IMR-90 (cell line): ENCODE measurements at regions not wholly inside any gene's neighbourhood (a gene's known extent, or its start where the extent isn't known, plus 50 kb on each side); places are given as distances from the start of the nearest gene placed in this dataset.

ENCODE experiments used
- ATAC-seq: fragments of 200-7000 bp; cut with Tn5 transposase; 2 replicates; pipeline ENCODE4 v1.9.1; 2020; ENCODE audit warnings: low read depth, mild to moderate bottlenecking, moderate library complexity
- BruUV-seq: library from RNA; stranded (reverse); fragments of 400-500 nt; replicated peaks from 2 replicates; lab custom pipeline; 2021; lab: Mats Ljungman, UMichigan
- CTCF ChIA-PET: fragments of 300-600 bp; formaldehyde crosslinking; extraction: SDS; loops from one replicate; lab custom pipeline; 2021; ENCODE audit warnings: antibody characterized with exemption; lab: Yijun Ruan, JAX
- POLR2A ChIA-PET: fragments of 300-600 bp; sonication (Branson Sonifier 250); formaldehyde crosslinking; loops from one replicate; lab custom pipeline; 2022; ENCODE audit warnings: antibody characterized with exemption; ENCODE audit not compliant: unreplicated experiment; lab: Charles Lee
- DNase-seq: peaks from one replicate; pipeline ENCODE4 v3.0.0; 2013
- H2AFZ ChIP-seq: replicated peaks from 2 replicates; pipeline ENCODE3; 2013; ENCODE audit warnings: low read length, mild to moderate bottlenecking; ENCODE audit not compliant: poor library complexity
- H2AK5ac ChIP-seq: 2 replicates; pipeline ENCODE4 v1.6.1; 2013; ENCODE audit warnings: low read depth, low read length, inconsistent platforms
- H2AK9ac ChIP-seq: replicated peaks from 2 replicates; pipeline ENCODE3; 2013; ENCODE audit warnings: mild to moderate bottlenecking, low read depth, low read length, moderate library complexity; ENCODE audit not compliant: poor library complexity
- H2BK120ac ChIP-seq: 2 replicates; pipeline ENCODE4 v1.6.1; 2013; ENCODE audit warnings: low read depth, low read length, inconsistent platforms
- H2BK15ac ChIP-seq: 3 replicates; pipeline ENCODE4 v1.6.1; 2013; ENCODE audit warnings: low read depth, low read length, inconsistent platforms
- H2BK20ac ChIP-seq: 2 replicates; pipeline ENCODE4 v1.6.1; 2013; ENCODE audit warnings: low read depth, mild to moderate bottlenecking, inconsistent platforms, low read length, moderate library complexity
- H2BK5ac ChIP-seq: 2 replicates; pipeline ENCODE4 v1.6.1; 2013; ENCODE audit warnings: mild to moderate bottlenecking, low read depth, low read length, inconsistent platforms; ENCODE audit not compliant: poor library complexity, severe bottlenecking
- H3K14ac ChIP-seq: replicated peaks from 2 replicates; pipeline ENCODE4 v1.6.1; 2013; ENCODE audit warnings: low read depth, low read length, inconsistent platforms
- H3K18ac ChIP-seq: 2 replicates; pipeline ENCODE4 v1.6.1; 2013; ENCODE audit warnings: low read depth, low read length, control low read depth
- H3K23ac ChIP-seq: 2 replicates; pipeline ENCODE4 v1.6.1; 2013; ENCODE audit warnings: low read depth, low read length, inconsistent platforms
- H3K27ac ChIP-seq: 2 replicates; pipeline ENCODE4 v1.5.1; 2013; ENCODE audit warnings: mild to moderate bottlenecking, control low read depth, low read length; ENCODE audit not compliant: insufficient read depth
- H3K27me3 ChIP-seq: 2 replicates; pipeline ENCODE4 v1.6.1; 2013; ENCODE audit warnings: low read length; ENCODE audit not compliant: control insufficient read depth, insufficient read depth
- H3K36me3 ChIP-seq: 2 replicates; pipeline ENCODE4 v1.6.1; 2013; ENCODE audit warnings: low read length, mixed read lengths; ENCODE audit not compliant: control insufficient read depth, insufficient read depth
- H3K4ac ChIP-seq: 2 replicates; pipeline ENCODE4 v1.6.1; 2013; ENCODE audit warnings: low read depth, low read length, inconsistent platforms
- H3K4me1 ChIP-seq: 2 replicates; pipeline ENCODE4 v1.6.1; 2013; ENCODE audit warnings: low read length, mixed read lengths; ENCODE audit not compliant: control insufficient read depth, insufficient read depth
- H3K4me2 ChIP-seq: 2 replicates; pipeline ENCODE4 v1.6.1; 2013; ENCODE audit warnings: low read depth, mild to moderate bottlenecking, control low read depth, low read length, moderate library complexity
- H3K4me3 ChIP-seq: 2 replicates; pipeline ENCODE4 v1.5.1; 2013; ENCODE audit warnings: low read depth, mild to moderate bottlenecking, control low read depth, low read length, moderate library complexity; ENCODE audit not compliant: insufficient read depth
- H3K56ac ChIP-seq: 2 replicates; pipeline ENCODE4 v1.6.1; 2013; ENCODE audit warnings: low read length, inconsistent platforms; ENCODE audit not compliant: insufficient read depth; ENCODE audit errors: extremely low read depth
- H3K79me1 ChIP-seq, 2 experiments: 2 replicates each; pipeline ENCODE4 v1.6.1; 2013; ENCODE audit warnings: low read length in 2 of 2, inconsistent platforms in 1 of 2, low read depth in 1 of 2
- H3K9ac ChIP-seq: 2 replicates; pipeline ENCODE4 v1.6.1; 2013; ENCODE audit warnings: low read depth, low read length, control low read depth
- H3K9me1 ChIP-seq: 2 replicates; pipeline ENCODE4 v1.6.1; 2013; ENCODE audit warnings: low read length, inconsistent platforms; ENCODE audit not compliant: insufficient read depth
- H3K9me3 ChIP-seq: 2 replicates; pipeline ENCODE4 v1.6.1; 2013; ENCODE audit warnings: low read length; ENCODE audit not compliant: control insufficient read depth, insufficient read depth
- H4K20me1 ChIP-seq: 2 replicates; pipeline ENCODE4 v1.6.1; 2013; ENCODE audit warnings: low read length, inconsistent platforms; ENCODE audit not compliant: insufficient read depth
- H4K5ac ChIP-seq: 2 replicates; pipeline ENCODE4 v1.6.1; 2013; ENCODE audit warnings: mild to moderate bottlenecking, low read depth, low read length, control low read depth
- H4K8ac ChIP-seq, 2 experiments: 2 replicates each; pipeline ENCODE4 v1.6.1; 2013; ENCODE audit warnings: low read depth in 2 of 2, low read length in 2 of 2, control low read depth in 1 of 2, inconsistent platforms in 1 of 2
- H4K91ac ChIP-seq: 2 replicates; pipeline ENCODE4 v1.6.1; 2013; ENCODE audit warnings: low read depth, low read length, inconsistent platforms; ENCODE audit not compliant: insufficient read depth
- BHLHE40 ChIP-seq: fragments of 150-350 bp; IDR thresholded peaks from 2 replicates; pipeline ENCODE4 v1.6.1; 2016; ENCODE audit warnings: mild to moderate bottlenecking, low read depth, low read length
- CEBPB ChIP-seq: IDR thresholded peaks from 2 replicates; pipeline ENCODE4 v1.6.1; 2012; ENCODE audit warnings: low read depth, low read length, improper control_type of control experiment
- CHD1 ChIP-seq: IDR thresholded peaks from 2 replicates; pipeline ENCODE4 v1.6.1; 2012; ENCODE audit warnings: low read depth, low read length, improper control_type of control experiment
- CTCF ChIP-seq: conservative IDR thresholded peaks from 2 replicates; pipeline ENCODE4 v1.5.1; 2012; ENCODE audit warnings: mild to moderate bottlenecking, low read depth, low read length, improper control_type of control experiment
- FOS ChIP-seq: fragments of 150-350 bp; IDR thresholded peaks from 2 replicates; pipeline ENCODE4 v1.6.1; 2016; ENCODE audit warnings: low read depth, low read length
- MAFK ChIP-seq: IDR thresholded peaks from 2 replicates; pipeline ENCODE4 v1.6.1; 2012; ENCODE audit warnings: low read depth, low read length, improper control_type of control experiment
- MAZ ChIP-seq: IDR thresholded peaks from 2 replicates; pipeline ENCODE4 v1.6.1; 2012; ENCODE audit warnings: low read depth, mild to moderate bottlenecking, low read length, improper control_type of control experiment, moderate library complexity, borderline replicate concordance
- MXI1 ChIP-seq: IDR thresholded peaks from 2 replicates; pipeline ENCODE4 v1.6.1; 2012; ENCODE audit warnings: low read depth, mild to moderate bottlenecking, low read length, moderate library complexity, borderline replicate concordance
- NFE2L2 ChIP-seq: fragments of 150-350 bp; IDR thresholded peaks from 2 replicates; pipeline ENCODE4 v1.6.1; 2016; ENCODE audit warnings: low read depth, mild to moderate bottlenecking, low read length
- POLR2A ChIP-seq: IDR thresholded peaks from 2 replicates; pipeline ENCODE4 v1.6.1; 2012; ENCODE audit warnings: mild to moderate bottlenecking, low read depth, low read length
- RAD21 ChIP-seq: IDR thresholded peaks from 2 replicates; pipeline ENCODE4 v1.6.1; 2012; ENCODE audit warnings: low read length, improper control_type of control experiment
- RCOR1 ChIP-seq: IDR thresholded peaks from 2 replicates; pipeline ENCODE4 v1.6.1; 2012; ENCODE audit warnings: mild to moderate bottlenecking, low read length, improper control_type of control experiment; ENCODE audit not compliant: insufficient replicate concordance
- RFX5 ChIP-seq: IDR thresholded peaks from 2 replicates; pipeline ENCODE4 v1.8.0; 2012; ENCODE audit warnings: low read depth, mild to moderate bottlenecking, low read length, moderate library complexity
- SMC3 ChIP-seq: fragments of 150-350 bp; IDR thresholded peaks from 2 replicates; pipeline ENCODE4 v1.6.1; 2016; ENCODE audit warnings: low read depth, mild to moderate bottlenecking, antibody characterized with exemption, low read length, moderate library complexity
- USF2 ChIP-seq: fragments of 150-350 bp; IDR thresholded peaks from 2 replicates; pipeline ENCODE4 v1.6.1; 2017; ENCODE audit warnings: mild to moderate bottlenecking, antibody characterized with exemption, low read length, low read depth
- WGBS, 2 experiments: methylation state at CpG; one replicate each; pipeline versions ENCODE4 v1.1.5 to v1.1.7; 2013; ENCODE audit warnings: missing lambda C conversion rate in 2 of 2; ENCODE audit not compliant: insufficient read length in 1 of 2; ENCODE audit errors: extremely low coverage in 2 of 2; 5-methylcytosine and 5-hydroxymethylcytosine counted together
- dilution Hi-C: fragments of 300-500 bp; cut with HindIII; formaldehyde crosslinking; loops from one replicate; pipeline ENCODE4 v1.14.3; 2018; ENCODE audit warnings: low sequenced_read_pairs; ENCODE audit not compliant: unreplicated experiment
- in situ Hi-C: fragments of 300-500 bp; cut with MboI; formaldehyde crosslinking; loops from 3 replicates; pipeline ENCODE4 v1.14.3; 2019; ENCODE audit warnings: low sequenced_read_pairs, inconsistent platforms, mixed read lengths
- intact Hi-C: fragments of 100-400 bp; cut with micrococcal nuclease; formaldehyde crosslinking; loops from 2 replicates; pipeline ENCODE4 v1.10.0; 2022

- Histone ChIP-seq H2AK5ac (no peak overlapping the region), H3K4me3 (no peak overlapping the region), H4K8ac (no peak overlapping the region), H2BK15ac (no peak overlapping the region), H3K9me1 (0 out of 2 replicates have a peak, but pooled peaks cover 10% of the 10 kb centered on the region), H3K4me1 (peaks cover 5% of the 10 kb centered on the region), H3K4me2 (no peak overlapping the region), H2BK5ac (no peak overlapping the region), H4K5ac (no peak overlapping the region), H2BK20ac (no peak overlapping the region), H2BK120ac (no peak overlapping the region), H4K91ac (no peak overlapping the region), H3K79me1 (no peaks in the 10 kb centered on the region), H2AFZ (no peak overlapping the region), H3K23ac (no peak overlapping the region), H3K27me3 (no peaks in the 10 kb centered on the region), H3K14ac (no peak overlapping the region), H3K9ac (no peak overlapping the region), H3K36me3 (no peaks in the 10 kb centered on the region), H3K56ac (no peak overlapping the region), H3K9me3 (no peaks in the 10 kb centered on the region), H3K4ac (no peak overlapping the region), H4K20me1 (no peaks in the 10 kb centered on the region; the same call in 1 of the 2 replicates), H2AK9ac (no peak overlapping the region), H3K27ac (no peak overlapping the region), H3K18ac (no peak overlapping the region)
- intact Hi-C loops: no loop called here
- ChIA-PET CTCF (no interaction called here), POLR2A (no interaction called here)
- no TSS peak for BruUV-seq
- TF ChIP-seq MAZ (no peak), BHLHE40 (no peak), SMC3 (no peak), MXI1 (no peak), RCOR1 (no peak), NFE2L2 (no peak), RAD21 (no peak), USF2 (no peak), CTCF (no peak), POLR2A (no peak), FOS (no peak), CEBPB (no peak), RFX5 (no peak), MAFK (no peak), CHD1 (no peak)
- in situ Hi-C loops: no loop called here
- no peak for ATAC-seq
- dilution Hi-C loops: no loop called here
- no peak for DNase-seq
- no CpG with 5 or more reads among the region's 1 CpG for WGBS, 2 experiments
These were observed 108.5 kb downstream of the NIBAN1 start for GRCh38 chr1:184865831-184866230.
